ENCODE measurements at regions not wholly inside any gene's neighbourhood (a gene's known extent, or its start where the extent isn't known, plus 50 kb on each side); places are given as distances from the start of the nearest gene placed in this dataset.

- TF ChIP-seq, protein P1, sequence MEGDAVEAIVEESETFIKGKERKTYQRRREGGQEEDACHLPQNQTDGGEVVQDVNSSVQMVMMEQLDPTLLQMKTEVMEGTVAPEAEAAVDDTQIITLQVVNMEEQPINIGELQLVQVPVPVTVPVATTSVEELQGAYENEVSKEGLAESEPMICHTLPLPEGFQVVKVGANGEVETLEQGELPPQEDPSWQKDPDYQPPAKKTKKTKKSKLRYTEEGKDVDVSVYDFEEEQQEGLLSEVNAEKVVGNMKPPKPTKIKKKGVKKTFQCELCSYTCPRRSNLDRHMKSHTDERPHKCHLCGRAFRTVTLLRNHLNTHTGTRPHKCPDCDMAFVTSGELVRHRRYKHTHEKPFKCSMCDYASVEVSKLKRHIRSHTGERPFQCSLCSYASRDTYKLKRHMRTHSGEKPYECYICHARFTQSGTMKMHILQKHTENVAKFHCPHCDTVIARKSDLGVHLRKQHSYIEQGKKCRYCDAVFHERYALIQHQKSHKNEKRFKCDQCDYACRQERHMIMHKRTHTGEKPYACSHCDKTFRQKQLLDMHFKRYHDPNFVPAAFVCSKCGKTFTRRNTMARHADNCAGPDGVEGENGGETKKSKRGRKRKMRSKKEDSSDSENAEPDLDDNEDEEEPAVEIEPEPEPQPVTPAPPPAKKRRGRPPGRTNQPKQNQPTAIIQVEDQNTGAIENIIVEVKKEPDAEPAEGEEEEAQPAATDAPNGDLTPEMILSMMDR (IDR thresholded peaks at IDR 0.05), result no peak
- TF ChIP-seq SIN3A (IDR thresholded peaks at IDR 0.05; ENCODE audit: borderline replicate concordance, insufficient read depth, low read depth, low read length) (no peak), POLR2AphosphoS5 (IDR thresholded peaks at IDR 0.05; ENCODE audit: low read depth, low read length) (no peak), TCF7L2 (IDR thresholded peaks at IDR 0.05; ENCODE audit: low read depth, low read length) (no peak)
- TF ChIP-seq, protein P2, sequence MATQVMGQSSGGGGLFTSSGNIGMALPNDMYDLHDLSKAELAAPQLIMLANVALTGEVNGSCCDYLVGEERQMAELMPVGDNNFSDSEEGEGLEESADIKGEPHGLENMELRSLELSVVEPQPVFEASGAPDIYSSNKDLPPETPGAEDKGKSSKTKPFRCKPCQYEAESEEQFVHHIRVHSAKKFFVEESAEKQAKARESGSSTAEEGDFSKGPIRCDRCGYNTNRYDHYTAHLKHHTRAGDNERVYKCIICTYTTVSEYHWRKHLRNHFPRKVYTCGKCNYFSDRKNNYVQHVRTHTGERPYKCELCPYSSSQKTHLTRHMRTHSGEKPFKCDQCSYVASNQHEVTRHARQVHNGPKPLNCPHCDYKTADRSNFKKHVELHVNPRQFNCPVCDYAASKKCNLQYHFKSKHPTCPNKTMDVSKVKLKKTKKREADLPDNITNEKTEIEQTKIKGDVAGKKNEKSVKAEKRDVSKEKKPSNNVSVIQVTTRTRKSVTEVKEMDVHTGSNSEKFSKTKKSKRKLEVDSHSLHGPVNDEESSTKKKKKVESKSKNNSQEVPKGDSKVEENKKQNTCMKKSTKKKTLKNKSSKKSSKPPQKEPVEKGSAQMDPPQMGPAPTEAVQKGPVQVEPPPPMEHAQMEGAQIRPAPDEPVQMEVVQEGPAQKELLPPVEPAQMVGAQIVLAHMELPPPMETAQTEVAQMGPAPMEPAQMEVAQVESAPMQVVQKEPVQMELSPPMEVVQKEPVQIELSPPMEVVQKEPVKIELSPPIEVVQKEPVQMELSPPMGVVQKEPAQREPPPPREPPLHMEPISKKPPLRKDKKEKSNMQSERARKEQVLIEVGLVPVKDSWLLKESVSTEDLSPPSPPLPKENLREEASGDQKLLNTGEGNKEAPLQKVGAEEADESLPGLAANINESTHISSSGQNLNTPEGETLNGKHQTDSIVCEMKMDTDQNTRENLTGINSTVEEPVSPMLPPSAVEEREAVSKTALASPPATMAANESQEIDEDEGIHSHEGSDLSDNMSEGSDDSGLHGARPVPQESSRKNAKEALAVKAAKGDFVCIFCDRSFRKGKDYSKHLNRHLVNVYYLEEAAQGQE (IDR thresholded peaks at IDR 0.05; ENCODE audit: insufficient read depth in 1 of 2, low read depth in 2 of 2, low read length in 1 of 2), result no peak
These were observed 975.6 kb downstream of the NCAM2 start for GRCh38 chr21:21973806-21974205.

Data from Panc1 (cell line).